ENCODE measurements at regions not wholly inside any gene's neighbourhood (a gene's known extent, or its start where the extent isn't known, plus 50 kb on each side); places are given as distances from the start of the nearest gene placed in this dataset.

DNA sequence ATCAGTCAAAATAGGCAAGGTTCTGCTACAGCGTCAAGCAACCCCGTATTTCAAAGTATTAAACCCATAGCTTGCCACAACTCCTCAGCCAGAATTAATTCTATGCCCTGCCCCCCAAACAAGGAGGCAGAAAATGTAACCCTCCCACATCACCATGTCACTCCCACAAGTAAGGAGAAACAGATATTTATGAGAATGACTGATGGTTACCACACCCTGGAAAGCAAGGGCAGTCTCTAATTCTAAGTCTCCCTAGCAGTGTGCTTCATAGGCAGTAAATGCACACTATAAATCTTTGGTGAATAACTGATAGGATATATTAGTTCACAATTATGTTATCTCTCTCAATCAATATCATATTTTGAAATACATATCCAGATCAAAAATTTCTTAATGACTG is 228.0 kb upstream of the SLC14A2 start:
- no peak for TF ChIP-seq ZBTB1 (tag by site-specific recombination; IDR thresholded peaks at IDR 0.05)
- no peak for TF ChIP-seq GLI4 (tag by site-specific recombination; IDR thresholded peaks at IDR 0.05)
- TF ChIP-seq SP2 (tag by site-specific recombination; IDR thresholded peaks at IDR 0.05): no peak
- TF ChIP-seq, protein P1, sequence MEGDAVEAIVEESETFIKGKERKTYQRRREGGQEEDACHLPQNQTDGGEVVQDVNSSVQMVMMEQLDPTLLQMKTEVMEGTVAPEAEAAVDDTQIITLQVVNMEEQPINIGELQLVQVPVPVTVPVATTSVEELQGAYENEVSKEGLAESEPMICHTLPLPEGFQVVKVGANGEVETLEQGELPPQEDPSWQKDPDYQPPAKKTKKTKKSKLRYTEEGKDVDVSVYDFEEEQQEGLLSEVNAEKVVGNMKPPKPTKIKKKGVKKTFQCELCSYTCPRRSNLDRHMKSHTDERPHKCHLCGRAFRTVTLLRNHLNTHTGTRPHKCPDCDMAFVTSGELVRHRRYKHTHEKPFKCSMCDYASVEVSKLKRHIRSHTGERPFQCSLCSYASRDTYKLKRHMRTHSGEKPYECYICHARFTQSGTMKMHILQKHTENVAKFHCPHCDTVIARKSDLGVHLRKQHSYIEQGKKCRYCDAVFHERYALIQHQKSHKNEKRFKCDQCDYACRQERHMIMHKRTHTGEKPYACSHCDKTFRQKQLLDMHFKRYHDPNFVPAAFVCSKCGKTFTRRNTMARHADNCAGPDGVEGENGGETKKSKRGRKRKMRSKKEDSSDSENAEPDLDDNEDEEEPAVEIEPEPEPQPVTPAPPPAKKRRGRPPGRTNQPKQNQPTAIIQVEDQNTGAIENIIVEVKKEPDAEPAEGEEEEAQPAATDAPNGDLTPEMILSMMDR (tag by site-specific recombination; IDR thresholded peaks at IDR 0.05): no peak
- TF ChIP-seq, protein P2, sequence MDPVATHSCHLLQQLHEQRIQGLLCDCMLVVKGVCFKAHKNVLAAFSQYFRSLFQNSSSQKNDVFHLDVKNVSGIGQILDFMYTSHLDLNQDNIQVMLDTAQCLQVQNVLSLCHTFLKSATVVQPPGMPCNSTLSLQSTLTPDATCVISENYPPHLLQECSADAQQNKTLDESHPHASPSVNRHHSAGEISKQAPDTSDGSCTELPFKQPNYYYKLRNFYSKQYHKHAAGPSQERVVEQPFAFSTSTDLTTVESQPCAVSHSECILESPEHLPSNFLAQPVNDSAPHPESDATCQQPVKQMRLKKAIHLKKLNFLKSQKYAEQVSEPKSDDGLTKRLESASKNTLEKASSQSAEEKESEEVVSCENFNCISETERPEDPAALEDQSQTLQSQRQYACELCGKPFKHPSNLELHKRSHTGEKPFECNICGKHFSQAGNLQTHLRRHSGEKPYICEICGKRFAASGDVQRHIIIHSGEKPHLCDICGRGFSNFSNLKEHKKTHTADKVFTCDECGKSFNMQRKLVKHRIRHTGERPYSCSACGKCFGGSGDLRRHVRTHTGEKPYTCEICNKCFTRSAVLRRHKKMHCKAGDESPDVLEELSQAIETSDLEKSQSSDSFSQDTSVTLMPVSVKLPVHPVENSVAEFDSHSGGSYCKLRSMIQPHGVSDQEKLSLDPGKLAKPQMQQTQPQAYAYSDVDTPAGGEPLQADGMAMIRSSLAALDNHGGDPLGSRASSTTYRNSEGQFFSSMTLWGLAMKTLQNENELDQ (tag by site-specific recombination; IDR thresholded peaks at IDR 0.05; ENCODE audit: low read depth): no peak
- TF ChIP-seq ZNF23 (tag by site-specific recombination; IDR thresholded peaks at IDR 0.05; ENCODE audit: borderline replicate concordance): no peak
- TF ChIP-seq, protein P3, sequence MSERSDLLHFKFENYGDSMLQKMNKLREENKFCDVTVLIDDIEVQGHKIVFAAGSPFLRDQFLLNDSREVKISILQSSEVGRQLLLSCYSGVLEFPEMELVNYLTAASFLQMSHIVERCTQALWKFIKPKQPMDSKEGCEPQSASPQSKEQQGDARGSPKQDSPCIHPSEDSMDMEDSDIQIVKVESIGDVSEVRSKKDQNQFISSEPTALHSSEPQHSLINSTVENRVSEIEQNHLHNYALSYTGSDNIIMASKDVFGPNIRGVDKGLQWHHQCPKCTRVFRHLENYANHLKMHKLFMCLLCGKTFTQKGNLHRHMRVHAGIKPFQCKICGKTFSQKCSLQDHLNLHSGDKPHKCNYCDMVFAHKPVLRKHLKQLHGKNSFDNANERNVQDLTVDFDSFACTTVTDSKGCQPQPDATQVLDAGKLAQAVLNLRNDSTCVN (tag by site-specific recombination; optimal IDR thresholded peaks at IDR 0.05): no peak
- TF ChIP-seq ZNF785 (tag by site-specific recombination; IDR thresholded peaks at IDR 0.05): no peak
- TF ChIP-seq ZNF664 (tag by site-specific recombination; IDR thresholded peaks at IDR 0.05): no peak
- TF ChIP-seq ZNF658 (tag by site-specific recombination; IDR thresholded peaks at IDR 0.05): no peak
- no peak for TF ChIP-seq ZBTB8A (tag by site-specific recombination; IDR thresholded peaks at IDR 0.05)
- no peak for TF ChIP-seq ZNF830 (tag by site-specific recombination; IDR thresholded peaks at IDR 0.05; ENCODE audit: low read depth)
- no peak for TF ChIP-seq ZNF660 (tag by site-specific recombination; IDR thresholded peaks at IDR 0.05)

Measured in HEK293 (cell line).